HUES6 (cell line): ENCODE measurements at regions not wholly inside any gene's neighbourhood (a gene's known extent, or its start where the extent isn't known, plus 50 kb on each side); places are given as distances from the start of the nearest gene placed in this dataset.

Source experiments
- H3K27ac ChIP-seq: 2 replicates; pipeline ENCODE4 v1.7.0; 2013; ENCODE audit warnings: low read depth, mild to moderate bottlenecking, low read length, inconsistent platforms
- H3K27me3 ChIP-seq: 2 replicates; pipeline ENCODE4 v1.6.1; 2013; ENCODE audit warnings: low read length; ENCODE audit not compliant: control insufficient read depth, insufficient read depth
- H3K36me3 ChIP-seq: 2 replicates; pipeline ENCODE4 v1.6.1; 2013; ENCODE audit warnings: low read length; ENCODE audit not compliant: control insufficient read depth, insufficient read depth
- H3K4me1 ChIP-seq: 2 replicates; pipeline ENCODE4 v1.6.1; 2013; ENCODE audit warnings: low read length; ENCODE audit not compliant: control insufficient read depth, insufficient read depth
- H3K4me3 ChIP-seq: 2 replicates; pipeline ENCODE4 v1.5.1; 2013; ENCODE audit warnings: low read depth, low read length
- H3K9ac ChIP-seq: one replicate; pipeline ENCODE4 v1.6.1; 2013; ENCODE audit warnings: mild to moderate bottlenecking, low read length
- H3K9me3 ChIP-seq: 2 replicates; pipeline ENCODE4 v1.6.1; 2013; ENCODE audit warnings: low read depth, low read length; ENCODE audit not compliant: control insufficient read depth, insufficient read depth

- Histone ChIP-seq H3K27ac (no peak overlapping the region), H3K4me3 (no peak overlapping the region), H3K9me3 (no peaks in the 10 kb centered on the region)
Observed at GRCh38 chr1:56202186-56202585, 377.2 kb downstream of the PLPP3 start.

GRCh38 chr1:56200896-56201295 is 378.5 kb downstream of the PLPP3 start:
- no peak overlapping the region for H3K9ac ChIP-seq
- no peaks in the 10 kb centered on the region for H3K27me3 ChIP-seq
- no peaks in the 10 kb centered on the region for H3K36me3 ChIP-seq
- H3K9me3 ChIP-seq, result no peaks in the 10 kb centered on the region
- H3K4me3 ChIP-seq, result no peak overlapping the region
- peaks cover 15% of the 10 kb centered on the region for H3K4me1 ChIP-seq
- no peak overlapping the region for H3K27ac ChIP-seq

More at GRCh38 chr1:56202186-56202585, 377.2 kb downstream of the PLPP3 start:
- Histone ChIP-seq H3K36me3 (no peaks in the 10 kb centered on the region), H3K9ac (no peak overlapping the region), H3K27me3 (no peaks in the 10 kb centered on the region), H3K4me1 (peaks cover 4% of the 10 kb centered on the region; the same call in 1 of the 2 replicates)

GRCh38 chr1:56200442-56200841 is 378.9 kb downstream of the PLPP3 start:
- H3K4me3 ChIP-seq, result no peak overlapping the region
- no peaks in the 10 kb centered on the region for H3K27me3 ChIP-seq
- H3K27ac ChIP-seq, result no peak overlapping the region
- H3K4me1 ChIP-seq, result peaks cover 15% of the 10 kb centered on the region
- no peaks in the 10 kb centered on the region for H3K36me3 ChIP-seq
- H3K9ac ChIP-seq, result no peak overlapping the region
- no peaks in the 10 kb centered on the region for H3K9me3 ChIP-seq

GRCh38 chr1:56199956-56200355 is 379.4 kb downstream of the PLPP3 start:
- Histone ChIP-seq H3K27me3 (no peaks in the 10 kb centered on the region), H3K4me3 (no peak overlapping the region), H3K4me1 (peaks cover 15% of the 10 kb centered on the region), H3K27ac (no peak overlapping the region), H3K9me3 (no peaks in the 10 kb centered on the region), H3K36me3 (no peaks in the 10 kb centered on the region), H3K9ac (no peak overlapping the region)

GRCh38 chr1:56199061-56199460 is 380.3 kb downstream of the PLPP3 start:
- no peak overlapping the region for H3K4me3 ChIP-seq
- no peaks in the 10 kb centered on the region for H3K36me3 ChIP-seq
- H3K9me3 ChIP-seq, result no peaks in the 10 kb centered on the region
- no peak overlapping the region for H3K9ac ChIP-seq
- H3K27me3 ChIP-seq, result no peaks in the 10 kb centered on the region
- no peak overlapping the region for H3K27ac ChIP-seq
- H3K4me1 ChIP-seq, result peaks cover 15% of the 10 kb centered on the region

- Histone ChIP-seq H3K27me3 (no peaks in the 10 kb centered on the region), H3K9me3 (no peaks in the 10 kb centered on the region), H3K9ac (no peak overlapping the region), H3K4me1 (peaks cover 15% of the 10 kb centered on the region), H3K4me3 (no peak overlapping the region), H3K27ac (no peak overlapping the region), H3K36me3 (no peaks in the 10 kb centered on the region)
Observed at GRCh38 chr1:56197946-56198345, 381.4 kb downstream of the PLPP3 start.

GRCh38 chr1:56196839-56197238 is 382.5 kb downstream of the PLPP3 start:
- Histone ChIP-seq H3K27ac (no peak overlapping the region), H3K9ac (no peak overlapping the region), H3K27me3 (no peaks in the 10 kb centered on the region), H3K4me1 (peaks cover 15% of the 10 kb centered on the region), H3K9me3 (no peaks in the 10 kb centered on the region), H3K36me3 (no peaks in the 10 kb centered on the region), H3K4me3 (no peak overlapping the region)

GRCh38 chr1:56194701-56195300 is 384.6 kb downstream of the PLPP3 start:
- Histone ChIP-seq H3K27ac (no peak overlapping the region), H3K9ac (no peak overlapping the region), H3K9me3 (no peaks in the 10 kb centered on the region), H3K27me3 (no peaks in the 10 kb centered on the region), H3K4me1 (peaks cover 25% of the 10 kb centered on the region), H3K4me3 (no peak overlapping the region), H3K36me3 (no peaks in the 10 kb centered on the region)

GRCh38 chr1:56193656-56194055 is 385.7 kb downstream of the PLPP3 start:
- H3K27me3 ChIP-seq, result no peaks in the 10 kb centered on the region
- H3K9me3 ChIP-seq, result no peaks in the 10 kb centered on the region
- H3K4me1 ChIP-seq, result peaks cover 37% of the 10 kb centered on the region
- no peak overlapping the region for H3K4me3 ChIP-seq
- H3K9ac ChIP-seq, result no peak overlapping the region
- H3K27ac ChIP-seq, result no peak overlapping the region
- H3K36me3 ChIP-seq, result no peaks in the 10 kb centered on the region

- Histone ChIP-seq H3K4me3 (no peak overlapping the region), H3K9ac (no peak overlapping the region), H3K27ac (no peak overlapping the region), H3K36me3 (no peaks in the 10 kb centered on the region), H3K27me3 (no peaks in the 10 kb centered on the region), H3K9me3 (no peaks in the 10 kb centered on the region), H3K4me1 (peaks cover 26% of the 10 kb centered on the region)
Observed at GRCh38 chr1:56191369-56191768, 388.0 kb downstream of the PLPP3 start.

- Histone ChIP-seq H3K4me1 (peaks cover 27% of the 10 kb centered on the region), H3K27ac (no peak overlapping the region), H3K9ac (no peak overlapping the region), H3K36me3 (no peaks in the 10 kb centered on the region), H3K27me3 (no peaks in the 10 kb centered on the region), H3K9me3 (no peaks in the 10 kb centered on the region), H3K4me3 (no peak overlapping the region)
Observed at GRCh38 chr1:56190806-56191365, 388.5 kb downstream of the PLPP3 start.
